Omental fat pad (tissue), 3 donors: ENCODE measurements at regions not wholly inside any gene's neighbourhood (a gene's known extent, or its start where the extent isn't known, plus 50 kb on each side); places are given as distances from the start of the nearest gene placed in this dataset.

Experiments
- ATAC-seq: fragments of 150-250 bp; one replicate; pipeline ENCODE4 v1.9.1; 2016; ENCODE audit warnings: mild to moderate bottlenecking, moderate library complexity; ENCODE audit not compliant: low FRiP score
- DNase-seq: peaks from one replicate; pipeline ENCODE4 v3.0.0-alpha.2; 2019; ENCODE audit warnings: low spot score
- CTCF ChIP-seq, 3 donors: fragments of 450-650 bp; IDR thresholded peaks; one replicate each; pipeline ENCODE4 v1.5.1; 2016 to 2017; ENCODE audit warnings: antibody characterized with exemption in 3 of 3, mild to moderate bottlenecking in 3 of 3, moderate library complexity in 2 of 3

GRCh38 chr5:5765066-5765850 is 342.8 kb downstream of the ICE1 start:
- no peak for DNase-seq
- no peak for ATAC-seq
- TF ChIP-seq CTCF (IDR thresholded peaks at IDR 0.05), result no peak

GRCh38 chr5:5764246-5764645 is 341.8 kb downstream of the ICE1 start:
- no peak for TF ChIP-seq CTCF (IDR thresholded peaks at IDR 0.05)
- ATAC-seq (no peak), DNase-seq (no peak)

GRCh38 chr5:5756762-5757161 is 334.3 kb downstream of the ICE1 start:
- ATAC-seq (no peak), DNase-seq (no peak)
- TF ChIP-seq CTCF (IDR thresholded peaks at IDR 0.05), result no peak

DNA sequence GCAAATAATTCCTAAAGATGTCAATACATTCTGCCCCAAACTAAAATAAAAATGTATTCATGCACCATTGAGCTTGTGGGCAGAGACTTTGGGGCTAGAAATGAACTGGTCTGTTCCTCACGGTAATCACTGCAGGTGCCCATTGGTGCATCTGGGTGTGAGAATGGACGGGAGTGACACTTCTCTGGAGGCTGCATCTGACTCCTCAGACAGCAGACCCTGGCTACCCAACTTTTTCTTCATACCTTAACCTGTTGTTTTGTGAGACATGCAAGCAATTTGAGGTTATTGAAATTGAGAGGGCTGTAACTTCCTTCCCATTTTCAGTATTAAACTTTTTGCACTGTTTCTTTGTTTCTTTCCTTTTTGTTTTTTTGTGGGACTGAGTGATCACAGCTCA is 333.4 kb downstream of the ICE1 start:
- ATAC-seq (no peak), DNase-seq (no peak)
- TF ChIP-seq CTCF (IDR thresholded peaks at IDR 0.05), result no peak

DNA sequence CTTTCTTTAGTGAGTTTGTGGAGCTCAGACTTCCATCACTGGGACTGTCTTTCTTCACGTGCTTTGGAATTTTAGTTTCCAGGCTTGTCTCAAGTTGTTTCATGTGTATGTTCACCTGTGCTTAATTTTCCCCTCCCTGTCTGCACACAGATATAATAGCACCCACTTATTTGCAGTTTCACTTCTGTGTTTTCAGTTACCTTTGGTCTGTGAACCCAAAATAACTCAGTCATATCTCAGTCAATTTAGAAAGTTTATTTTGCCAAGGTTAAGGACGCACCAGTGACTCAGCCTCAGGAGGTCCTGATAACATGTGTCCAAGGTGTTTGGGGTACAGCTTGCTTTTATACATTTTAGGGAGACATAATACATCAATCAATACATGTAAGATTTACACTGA is 330.4 kb downstream of the ICE1 start:
- no peak for TF ChIP-seq CTCF (IDR thresholded peaks at IDR 0.05)
- ATAC-seq (no peak), DNase-seq (no peak)

DNA sequence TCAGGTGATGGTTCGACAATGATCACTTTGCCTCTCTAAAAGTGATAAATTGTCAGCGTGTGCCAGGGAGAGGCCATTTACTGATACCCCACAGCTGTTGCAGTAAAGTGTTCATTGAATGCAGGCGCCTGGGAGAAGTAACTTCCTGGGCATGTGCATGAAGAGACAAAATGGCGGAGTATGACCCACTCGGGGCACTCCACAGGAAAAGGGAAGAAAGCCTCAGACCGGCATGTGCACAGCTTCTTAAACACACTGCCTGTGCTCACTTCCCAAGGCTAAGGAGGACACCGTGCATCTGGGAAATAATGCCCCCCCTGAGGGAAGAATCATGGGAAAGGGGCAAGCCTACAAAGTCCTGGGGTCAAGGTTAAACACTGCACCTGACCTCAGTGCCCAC is 329.5 kb downstream of the ICE1 start:
- TF ChIP-seq CTCF (IDR thresholded peaks at IDR 0.05), result no peak
- DNase-seq (no peak), ATAC-seq (no peak)

GRCh38 chr5:5751498-5751897 is 329.0 kb downstream of the ICE1 start:
- no peak for TF ChIP-seq CTCF (IDR thresholded peaks at IDR 0.05)
- DNase-seq (no peak), ATAC-seq (no peak)
